Lung (tissue), 11 donors: ENCODE measurements at regions not wholly inside any gene's neighbourhood (a gene's known extent, or its start where the extent isn't known, plus 50 kb on each side); places are given as distances from the start of the nearest gene placed in this dataset.

ENCODE experiments used
- ATAC-seq: fragments of 200-7000 bp; cut with Tn5 transposase; one replicate; pipeline ENCODE4 v1.9.1; 2020; ENCODE audit warnings: moderate number of reproducible peaks; ENCODE audit not compliant: insufficient read depth, low FRiP score
- DNase-seq, 3 donors: peaks; one replicate each; pipeline ENCODE4 v3.0.0-alpha.2; 2013 to 2017
- H3K27ac ChIP-seq, 2 donors: one replicate each; pipeline ENCODE4 v1.5.1; 2013; ENCODE audit warnings: mild to moderate bottlenecking in 2 of 2, moderate library complexity in 2 of 2, control low read depth in 1 of 2, inconsistent platforms in 1 of 2, low read depth in 1 of 2, low read length in 1 of 2
- H3K27me3 ChIP-seq, 3 donors: one replicate each; pipeline ENCODE4 v1.5.1; 2013; ENCODE audit warnings: low read length in 2 of 3; ENCODE audit not compliant: control insufficient read depth in 3 of 3, insufficient read depth in 3 of 3
- H3K36me3 ChIP-seq, 4 donors: one replicate each; pipeline ENCODE4 v1.5.1; 2013; ENCODE audit warnings: low read length in 4 of 4, mild to moderate bottlenecking in 1 of 4, moderate library complexity in 1 of 4; ENCODE audit not compliant: control insufficient read depth in 4 of 4, insufficient read depth in 4 of 4
- H3K4me1 ChIP-seq, 5 donors: one replicate each; pipeline ENCODE4 v1.5.1; 2013; ENCODE audit warnings: low read length in 5 of 5, mild to moderate bottlenecking in 2 of 5, moderate library complexity in 1 of 5; ENCODE audit not compliant: control insufficient read depth in 5 of 5, insufficient read depth in 5 of 5
- H3K4me3 ChIP-seq: one replicate; pipeline ENCODE4 v1.5.1; 2013; ENCODE audit warnings: mild to moderate bottlenecking, control low read depth, moderate library complexity
- H3K9ac ChIP-seq, 2 donors: one replicate each; pipeline ENCODE4 v1.5.1; 2013; ENCODE audit warnings: low read length in 2 of 2, control low read depth in 1 of 2; ENCODE audit not compliant: insufficient read depth in 1 of 2
- H3K9me3 ChIP-seq, 4 donors: one replicate each; pipeline ENCODE4 v1.5.1; 2013; ENCODE audit warnings: low read length in 3 of 4, mild to moderate bottlenecking in 1 of 4, moderate library complexity in 1 of 4; ENCODE audit not compliant: control insufficient read depth in 4 of 4, insufficient read depth in 3 of 4
- WGBS, 2 donors: extraction: QIAGEN DNeasy Blood & Tissue Kit; methylation state at CpG; one replicate each; pipeline ENCODE4 v1.1.7; 2013; 5-methylcytosine and 5-hydroxymethylcytosine counted together
- TF ChIP-seq, protein P1 (sequence below): IDR thresholded peaks from 2 replicates; pipeline ENCODE4 v1.5.1; 2012; ENCODE audit warnings: mild to moderate bottlenecking; ENCODE audit errors: control extremely low read depth, extremely low read depth
- donor health status: control.
- donor health status: control.
- donor health status: Bipolar disorder and iron deficiency.
- donor health status: healthy.
- donor health status: DM: yes; HTN: yes; CAD: no.

DNA sequence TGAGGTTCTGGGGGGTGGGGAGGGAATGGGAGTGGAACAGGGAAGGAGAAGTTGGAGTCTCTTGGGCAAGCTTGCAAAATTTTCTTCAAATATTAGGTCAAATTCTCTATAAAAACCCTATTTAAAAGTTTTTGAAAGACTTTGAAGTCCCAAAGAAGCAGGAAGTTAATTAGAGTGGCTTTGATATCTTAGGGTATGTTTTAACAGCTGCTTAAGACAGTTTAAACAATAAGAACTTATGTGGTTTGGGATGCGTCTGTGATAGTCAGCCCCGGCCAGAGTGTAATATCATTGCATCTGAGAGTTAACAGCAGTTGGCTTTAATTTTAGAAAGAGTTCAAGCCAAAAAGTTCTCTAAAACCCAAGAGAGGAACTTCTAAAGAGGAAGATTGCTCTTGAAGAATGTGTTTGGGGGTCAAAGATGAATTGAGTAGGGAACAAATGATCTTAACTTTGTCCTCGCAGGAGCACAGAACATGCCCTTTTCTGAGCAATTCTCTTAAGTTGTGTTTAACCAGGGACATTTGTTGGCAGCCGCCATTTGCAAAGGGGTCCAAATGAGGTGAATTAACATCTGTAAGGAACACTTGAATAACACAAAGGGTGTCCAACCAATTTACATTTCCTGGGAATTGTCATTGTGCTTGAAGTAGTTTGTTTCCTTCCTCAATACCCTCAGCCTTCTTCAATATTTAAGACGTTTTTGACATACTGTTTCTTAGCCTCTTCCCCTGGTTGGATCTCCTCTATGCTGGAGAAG, 182.4 kb downstream of the PTEN start:
- DNase-seq (peak in 2 of 3 donors; percentile 47 to 69), ATAC-seq (no peak)
- Histone ChIP-seq H3K4me1 (peaks cover 4 to 29% (median 24%) of the 10 kb centered on the region in 5 donors), H3K27ac (no peak overlapping the region), H3K27me3 (no peaks in the 10 kb centered on the region), H3K4me3 (no peak overlapping the region), H3K36me3 (no peaks in the 10 kb centered on the region), H3K9me3 (no peaks in the 10 kb centered on the region), H3K9ac (no peak overlapping the region)
- TF ChIP-seq, protein P1, sequence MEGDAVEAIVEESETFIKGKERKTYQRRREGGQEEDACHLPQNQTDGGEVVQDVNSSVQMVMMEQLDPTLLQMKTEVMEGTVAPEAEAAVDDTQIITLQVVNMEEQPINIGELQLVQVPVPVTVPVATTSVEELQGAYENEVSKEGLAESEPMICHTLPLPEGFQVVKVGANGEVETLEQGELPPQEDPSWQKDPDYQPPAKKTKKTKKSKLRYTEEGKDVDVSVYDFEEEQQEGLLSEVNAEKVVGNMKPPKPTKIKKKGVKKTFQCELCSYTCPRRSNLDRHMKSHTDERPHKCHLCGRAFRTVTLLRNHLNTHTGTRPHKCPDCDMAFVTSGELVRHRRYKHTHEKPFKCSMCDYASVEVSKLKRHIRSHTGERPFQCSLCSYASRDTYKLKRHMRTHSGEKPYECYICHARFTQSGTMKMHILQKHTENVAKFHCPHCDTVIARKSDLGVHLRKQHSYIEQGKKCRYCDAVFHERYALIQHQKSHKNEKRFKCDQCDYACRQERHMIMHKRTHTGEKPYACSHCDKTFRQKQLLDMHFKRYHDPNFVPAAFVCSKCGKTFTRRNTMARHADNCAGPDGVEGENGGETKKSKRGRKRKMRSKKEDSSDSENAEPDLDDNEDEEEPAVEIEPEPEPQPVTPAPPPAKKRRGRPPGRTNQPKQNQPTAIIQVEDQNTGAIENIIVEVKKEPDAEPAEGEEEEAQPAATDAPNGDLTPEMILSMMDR: no peak
- 40 to 57% methylated on average over 5 of the region's 5 CpGs for WGBS, 2 donors

DNA sequence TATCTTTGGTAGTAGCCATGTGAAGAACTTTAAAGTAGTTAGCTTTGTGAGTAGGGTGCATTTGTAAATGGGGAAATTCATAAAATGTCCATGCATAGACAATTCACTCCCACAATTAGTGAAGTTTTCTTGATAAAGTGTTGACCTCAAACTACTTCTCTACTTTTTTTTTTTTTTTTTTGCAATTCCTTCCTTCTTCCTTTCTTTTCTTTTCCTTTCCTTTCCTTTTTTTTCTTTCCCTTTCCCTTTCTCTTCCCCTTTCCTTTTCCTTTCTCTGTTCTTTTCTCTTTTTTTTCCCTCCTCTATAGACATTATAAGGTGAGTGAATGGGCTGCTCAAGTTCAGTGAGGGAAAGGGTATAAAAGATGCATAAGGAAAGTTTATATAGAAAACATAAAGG, 184.2 kb downstream of the PTEN start:
- Histone ChIP-seq H3K36me3 (no peaks in the 10 kb centered on the region), H3K4me3 (no peak overlapping the region), H3K9ac (no peak overlapping the region), H3K27me3 (no peaks in the 10 kb centered on the region), H3K27ac (no peak overlapping the region), H3K4me1 (peaks cover 0 to 16% (median 12%) of the 10 kb centered on the region in 5 donors), H3K9me3 (no peaks in the 10 kb centered on the region)
- DNase-seq: no peak
- ATAC-seq: no peak
- TF ChIP-seq, protein P1: no peak

DNA sequence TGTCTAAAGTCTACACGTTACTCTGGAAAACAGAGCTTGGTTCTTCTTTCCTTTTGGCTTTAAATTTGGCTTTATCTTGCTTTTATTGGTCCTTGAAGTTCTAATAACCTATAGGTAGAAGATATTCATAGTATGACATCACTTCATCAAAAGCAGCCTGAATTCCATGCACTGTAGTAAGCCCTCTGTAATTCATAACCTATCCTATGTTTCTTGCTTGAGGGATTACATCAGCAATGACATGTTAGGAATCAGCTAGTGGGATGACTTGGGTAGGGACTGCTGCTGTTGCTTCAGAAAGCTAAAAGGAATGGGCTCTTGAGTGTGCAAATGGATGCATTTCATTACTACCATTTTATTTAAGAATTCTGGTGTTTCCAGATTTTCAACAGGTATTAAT, 184.9 kb downstream of the PTEN start:
- Histone ChIP-seq H3K4me3 (no peak overlapping the region), H3K27me3 (no peaks in the 10 kb centered on the region), H3K4me1 (peaks cover 0 to 8% (median 6%) of the 10 kb centered on the region in 5 donors), H3K36me3 (no peaks in the 10 kb centered on the region), H3K27ac (no peak overlapping the region), H3K9ac (no peak overlapping the region), H3K9me3 (no peaks in the 10 kb centered on the region)
- DNase-seq (no peak), ATAC-seq (no peak)
- TF ChIP-seq, protein P1: no peak
- 97 to 100% methylated on average over 1 of the region's 1 CpG for WGBS, 2 donors

DNA sequence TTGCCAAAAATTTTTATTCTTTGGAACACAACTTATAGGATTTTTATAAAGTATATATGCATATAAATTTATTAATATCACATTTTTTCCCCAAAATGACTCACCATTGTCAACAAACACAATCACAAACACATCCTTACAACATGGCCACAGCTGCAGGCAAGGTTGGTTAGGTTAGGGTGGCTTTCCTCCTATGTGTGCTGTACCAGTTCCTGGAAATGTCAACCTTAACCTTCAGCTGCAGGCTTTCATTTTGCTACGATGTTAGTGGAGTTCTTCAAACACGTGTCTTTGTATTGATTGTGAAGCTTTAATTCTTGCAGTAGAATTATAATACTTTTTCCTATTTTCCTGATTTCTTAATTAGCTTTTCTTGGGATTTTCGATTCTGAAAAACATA, 185.8 kb downstream of the PTEN start:
- H3K27ac ChIP-seq: no peak overlapping the region
- 92 to 94% methylated on average over 3 of the region's 3 CpGs for WGBS, 2 donors
- TF ChIP-seq, protein P1: no peak

More for the DNA sequence above, 185.8 kb downstream of the PTEN start:
- Histone ChIP-seq H3K9me3 (no peaks in the 10 kb centered on the region), H3K4me1 (peaks cover 0 to 6% (median 6%) of the 10 kb centered on the region in 5 donors), H3K9ac (no peak overlapping the region), H3K36me3 (no peaks in the 10 kb centered on the region), H3K4me3 (no peak overlapping the region), H3K27me3 (no peaks in the 10 kb centered on the region)
- no peak for ATAC-seq
- no peak for DNase-seq
